ENCODE measurements at regions not wholly inside any gene's neighbourhood (a gene's known extent, or its start where the extent isn't known, plus 50 kb on each side); places are given as distances from the start of the nearest gene placed in this dataset.

DNA sequence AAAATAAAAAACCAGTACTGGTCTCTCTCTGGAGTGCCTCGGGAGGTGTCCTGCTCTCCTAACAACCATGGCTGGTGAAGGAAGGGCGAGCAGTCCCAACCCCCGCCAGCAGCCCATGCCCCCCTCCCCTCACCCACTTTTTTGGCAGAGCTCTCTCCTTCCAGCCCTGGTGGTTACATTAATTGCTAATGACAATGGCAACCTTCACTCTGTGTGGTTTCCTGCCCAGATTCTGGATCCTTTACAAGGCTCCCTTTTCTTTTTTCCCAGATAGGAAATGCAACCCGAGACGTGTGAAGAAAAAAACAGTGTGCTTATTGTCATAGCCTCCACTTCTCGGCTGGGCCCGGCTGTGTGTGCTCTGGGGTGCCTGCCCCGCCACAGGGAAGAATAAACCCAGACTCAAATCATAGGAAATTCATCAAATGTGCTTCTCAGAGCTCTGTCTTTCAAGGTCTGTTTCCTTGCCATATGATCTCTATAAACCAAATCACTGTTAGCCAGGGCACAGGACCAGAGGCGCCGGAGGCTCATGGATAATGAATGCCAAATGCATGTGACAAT lies 513.0 kb downstream of the SOX6 start:
- CTCF ChIA-PET = no interaction called here
- POLR2A ChIA-PET = no interaction called here
- no peak overlapping the region for H3K27ac ChIP-seq (ENCODE audit: low read length)

DNA sequence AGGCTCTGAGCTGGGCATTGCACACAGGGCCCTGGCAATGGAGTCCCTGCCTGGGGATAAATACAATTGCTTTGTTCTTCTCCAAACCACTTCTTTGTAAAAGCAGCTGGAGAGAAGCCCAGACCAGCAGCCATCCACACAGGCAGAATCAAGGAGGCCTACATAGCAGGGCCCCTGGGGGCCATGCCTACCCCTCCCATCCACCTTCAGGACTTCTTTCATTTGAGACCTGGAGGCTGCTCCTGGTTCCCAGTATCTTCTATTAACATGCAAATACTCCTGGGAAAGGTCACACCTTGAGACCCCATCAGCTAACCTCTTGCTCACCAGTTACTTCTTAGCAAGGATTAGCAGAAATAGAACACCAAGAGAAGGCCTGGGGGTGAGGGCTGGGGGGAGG lies 511.1 kb downstream of the SOX6 start:
- Histone ChIP-seq H3K9me3 (ENCODE audit: control insufficient read depth, insufficient read depth, low read depth, low read length) (no peaks in the 10 kb centered on the region), H3K4me1 (ENCODE audit: control insufficient read depth, insufficient read depth, low read length) (no peaks in the 10 kb centered on the region), H3K4me3 (ENCODE audit: low read depth in 2 of 2, low read length in 2 of 2) (no peak overlapping the region), H3K27ac (ENCODE audit: low read length) (no peak overlapping the region), H3K36me3 (ENCODE audit: control insufficient read depth, insufficient read depth, low read length) (no peaks in the 10 kb centered on the region), H3K27me3 (ENCODE audit: control insufficient read depth, insufficient read depth, low read length) (no peaks in the 10 kb centered on the region)
- ATAC-seq = no peak
- no TSS peak for BruUV-seq (replicated peaks)
- TF ChIP-seq, protein P1, sequence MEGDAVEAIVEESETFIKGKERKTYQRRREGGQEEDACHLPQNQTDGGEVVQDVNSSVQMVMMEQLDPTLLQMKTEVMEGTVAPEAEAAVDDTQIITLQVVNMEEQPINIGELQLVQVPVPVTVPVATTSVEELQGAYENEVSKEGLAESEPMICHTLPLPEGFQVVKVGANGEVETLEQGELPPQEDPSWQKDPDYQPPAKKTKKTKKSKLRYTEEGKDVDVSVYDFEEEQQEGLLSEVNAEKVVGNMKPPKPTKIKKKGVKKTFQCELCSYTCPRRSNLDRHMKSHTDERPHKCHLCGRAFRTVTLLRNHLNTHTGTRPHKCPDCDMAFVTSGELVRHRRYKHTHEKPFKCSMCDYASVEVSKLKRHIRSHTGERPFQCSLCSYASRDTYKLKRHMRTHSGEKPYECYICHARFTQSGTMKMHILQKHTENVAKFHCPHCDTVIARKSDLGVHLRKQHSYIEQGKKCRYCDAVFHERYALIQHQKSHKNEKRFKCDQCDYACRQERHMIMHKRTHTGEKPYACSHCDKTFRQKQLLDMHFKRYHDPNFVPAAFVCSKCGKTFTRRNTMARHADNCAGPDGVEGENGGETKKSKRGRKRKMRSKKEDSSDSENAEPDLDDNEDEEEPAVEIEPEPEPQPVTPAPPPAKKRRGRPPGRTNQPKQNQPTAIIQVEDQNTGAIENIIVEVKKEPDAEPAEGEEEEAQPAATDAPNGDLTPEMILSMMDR (IDR thresholded peaks at IDR 0.05) = no peak
- TF ChIP-seq, protein P2, sequence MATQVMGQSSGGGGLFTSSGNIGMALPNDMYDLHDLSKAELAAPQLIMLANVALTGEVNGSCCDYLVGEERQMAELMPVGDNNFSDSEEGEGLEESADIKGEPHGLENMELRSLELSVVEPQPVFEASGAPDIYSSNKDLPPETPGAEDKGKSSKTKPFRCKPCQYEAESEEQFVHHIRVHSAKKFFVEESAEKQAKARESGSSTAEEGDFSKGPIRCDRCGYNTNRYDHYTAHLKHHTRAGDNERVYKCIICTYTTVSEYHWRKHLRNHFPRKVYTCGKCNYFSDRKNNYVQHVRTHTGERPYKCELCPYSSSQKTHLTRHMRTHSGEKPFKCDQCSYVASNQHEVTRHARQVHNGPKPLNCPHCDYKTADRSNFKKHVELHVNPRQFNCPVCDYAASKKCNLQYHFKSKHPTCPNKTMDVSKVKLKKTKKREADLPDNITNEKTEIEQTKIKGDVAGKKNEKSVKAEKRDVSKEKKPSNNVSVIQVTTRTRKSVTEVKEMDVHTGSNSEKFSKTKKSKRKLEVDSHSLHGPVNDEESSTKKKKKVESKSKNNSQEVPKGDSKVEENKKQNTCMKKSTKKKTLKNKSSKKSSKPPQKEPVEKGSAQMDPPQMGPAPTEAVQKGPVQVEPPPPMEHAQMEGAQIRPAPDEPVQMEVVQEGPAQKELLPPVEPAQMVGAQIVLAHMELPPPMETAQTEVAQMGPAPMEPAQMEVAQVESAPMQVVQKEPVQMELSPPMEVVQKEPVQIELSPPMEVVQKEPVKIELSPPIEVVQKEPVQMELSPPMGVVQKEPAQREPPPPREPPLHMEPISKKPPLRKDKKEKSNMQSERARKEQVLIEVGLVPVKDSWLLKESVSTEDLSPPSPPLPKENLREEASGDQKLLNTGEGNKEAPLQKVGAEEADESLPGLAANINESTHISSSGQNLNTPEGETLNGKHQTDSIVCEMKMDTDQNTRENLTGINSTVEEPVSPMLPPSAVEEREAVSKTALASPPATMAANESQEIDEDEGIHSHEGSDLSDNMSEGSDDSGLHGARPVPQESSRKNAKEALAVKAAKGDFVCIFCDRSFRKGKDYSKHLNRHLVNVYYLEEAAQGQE (IDR thresholded peaks at IDR 0.05; ENCODE audit: insufficient read depth in 1 of 2, low read depth in 2 of 2, low read length in 1 of 2) = no peak
- no peak for TF ChIP-seq POLR2AphosphoS5 (IDR thresholded peaks at IDR 0.05; ENCODE audit: low read depth, low read length)
- TF ChIP-seq TCF7L2 (IDR thresholded peaks at IDR 0.05; ENCODE audit: low read depth, low read length) = no peak
- no peak for TF ChIP-seq SIN3A (IDR thresholded peaks at IDR 0.05; ENCODE audit: borderline replicate concordance, insufficient read depth, low read depth, low read length)
- ChIA-PET CTCF (no interaction called here), POLR2A (no interaction called here)
- DNase-seq (ENCODE audit: low read depth, low spot score) = no peak
- in situ Hi-C loops (cut with HindIII; ENCODE audit: low pct_unique_long_range_greater_than_20kb, low sequenced_read_pairs) = no loop called here
- intact Hi-C loops (cut with micrococcal nuclease; ENCODE audit: unreplicated experiment) = no loop called here

More for the DNA sequence above, 513.0 kb downstream of the SOX6 start:
- intact Hi-C loops (cut with micrococcal nuclease; ENCODE audit: unreplicated experiment) (no loop called here), in situ Hi-C loops (cut with HindIII; ENCODE audit: low pct_unique_long_range_greater_than_20kb, low sequenced_read_pairs) (no loop called here)
- H3K4me3 ChIP-seq (ENCODE audit: low read depth in 2 of 2, low read length in 2 of 2) = no peak overlapping the region
- ATAC-seq (no peak), DNase-seq (ENCODE audit: low read depth, low spot score) (no peak)
- BruUV-seq (replicated peaks) = no TSS peak
- H3K4me1 ChIP-seq (ENCODE audit: control insufficient read depth, insufficient read depth, low read length) = no peaks in the 10 kb centered on the region
- H3K27me3 ChIP-seq (ENCODE audit: control insufficient read depth, insufficient read depth, low read length) = no peaks in the 10 kb centered on the region
- TF ChIP-seq, protein P1 (IDR thresholded peaks at IDR 0.05) = no peak
- TF ChIP-seq, protein P2 (IDR thresholded peaks at IDR 0.05; ENCODE audit: insufficient read depth in 1 of 2, low read depth in 2 of 2, low read length in 1 of 2) = no peak
- TF ChIP-seq SIN3A (IDR thresholded peaks at IDR 0.05; ENCODE audit: borderline replicate concordance, insufficient read depth, low read depth, low read length) (no peak), POLR2AphosphoS5 (IDR thresholded peaks at IDR 0.05; ENCODE audit: low read depth, low read length) (no peak), TCF7L2 (IDR thresholded peaks at IDR 0.05; ENCODE audit: low read depth, low read length) (no peak)
- H3K9me3 ChIP-seq (ENCODE audit: control insufficient read depth, insufficient read depth, low read depth, low read length) = no peaks in the 10 kb centered on the region
- no peaks in the 10 kb centered on the region for H3K36me3 ChIP-seq (ENCODE audit: control insufficient read depth, insufficient read depth, low read length)

All from Panc1 (cell line).